Suprapubic skin (tissue), 4 donors: ENCODE measurements at regions not wholly inside any gene's neighbourhood (a gene's known extent, or its start where the extent isn't known, plus 50 kb on each side); places are given as distances from the start of the nearest gene placed in this dataset.
"Not testable (repeated sequence)": the region's sequence is repeated elsewhere in the genome, so short reads cannot be mapped to it uniquely, and the experiment has no call there.

Source experiments
- DNase-seq, 2 donors: peaks; one replicate each; pipeline ENCODE4 v3.0.0-alpha.2; 2019; ENCODE audit warnings: low spot score in 2 of 2
- H3K27ac ChIP-seq: fragments of 200-600 bp; sonication (generic); one replicate; pipeline ENCODE4 v1.5.1; 2019
- H3K27me3 ChIP-seq: fragments of 200-600 bp; sonication (generic); one replicate; pipeline ENCODE4 v1.5.1; 2019
- H3K36me3 ChIP-seq: fragments of 200-600 bp; sonication (generic); one replicate; pipeline ENCODE4 v1.5.1; 2019
- H3K4me1 ChIP-seq: fragments of 200-600 bp; sonication (generic); one replicate; pipeline ENCODE4 v1.5.1; 2019
- H3K4me3 ChIP-seq: fragments of 200-600 bp; sonication (generic); one replicate; pipeline ENCODE4 v1.5.1; 2019; ENCODE audit warnings: mild to moderate bottlenecking
- H3K9me3 ChIP-seq: fragments of 200-600 bp; sonication (generic); one replicate; pipeline ENCODE4 v1.5.1; 2019
- EP300 ChIP-seq: sonication (generic); formaldehyde crosslinking; IDR thresholded peaks from one replicate; pipeline ENCODE4 v1.6.1; 2017; ENCODE audit warnings: antibody characterized with exemption
- POLR2A ChIP-seq, 2 donors: fragments of 450-650 bp; IDR thresholded peaks; one replicate each; pipeline ENCODE4 v1.6.1; 2017; ENCODE audit warnings: antibody characterized with exemption in 2 of 2, mild to moderate bottlenecking in 2 of 2, moderate library complexity in 2 of 2
- POLR2AphosphoS5 ChIP-seq, 3 donors: sonication (generic); formaldehyde crosslinking; IDR thresholded peaks; one replicate each; pipeline ENCODE4 v1.6.1; 2017; ENCODE audit warnings: antibody characterized with exemption in 3 of 3
- WGBS: methylation state at CpG from one replicate; pipeline ENCODE4 v1.1.5; 2018; 5-methylcytosine and 5-hydroxymethylcytosine counted together
- TF ChIP-seq, protein P1 (sequence below), 2 donors: fragments of 200-600 bp in 1 of 2; fragments of 450-650 bp in 1 of 2; sonication (generic) in 1 of 2; IDR thresholded peaks; one replicate each; pipeline ENCODE4 v1.5.1; 2016 to 2019; ENCODE audit warnings: antibody characterized with exemption in 2 of 2, mild to moderate bottlenecking in 1 of 2, moderate library complexity in 1 of 2

DNA sequence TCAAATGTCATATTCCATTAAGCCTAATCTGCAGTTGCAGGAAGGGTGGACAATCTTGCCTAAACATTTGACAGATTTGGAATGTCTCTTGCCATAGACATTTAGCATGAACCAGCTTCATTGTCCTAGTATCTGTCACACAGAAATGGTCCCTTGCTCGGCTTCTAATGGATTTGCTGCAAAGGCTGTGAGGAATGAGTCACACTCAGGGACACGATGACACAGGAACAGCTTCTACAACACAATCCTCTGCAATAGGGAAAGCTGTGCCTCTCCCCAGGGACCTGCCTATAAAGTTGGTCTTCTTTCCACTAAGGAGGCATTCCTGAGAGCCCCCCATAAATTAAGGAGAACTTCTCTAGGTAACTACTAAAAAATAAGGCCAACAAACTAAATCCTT is 155.1 kb upstream of the L3MBTL4 start:
- Histone ChIP-seq H3K27me3 (no peaks in the 10 kb centered on the region), H3K9me3 (no peaks in the 10 kb centered on the region), H3K36me3 (no peaks in the 10 kb centered on the region), H3K4me3 (no peak overlapping the region), H3K4me1 (peaks cover 3% of the 10 kb centered on the region), H3K27ac (no peak overlapping the region)
- no peak for TF ChIP-seq EP300
- 34% methylated on average over 2 of the region's 2 CpGs for WGBS
- no peak for DNase-seq

DNA sequence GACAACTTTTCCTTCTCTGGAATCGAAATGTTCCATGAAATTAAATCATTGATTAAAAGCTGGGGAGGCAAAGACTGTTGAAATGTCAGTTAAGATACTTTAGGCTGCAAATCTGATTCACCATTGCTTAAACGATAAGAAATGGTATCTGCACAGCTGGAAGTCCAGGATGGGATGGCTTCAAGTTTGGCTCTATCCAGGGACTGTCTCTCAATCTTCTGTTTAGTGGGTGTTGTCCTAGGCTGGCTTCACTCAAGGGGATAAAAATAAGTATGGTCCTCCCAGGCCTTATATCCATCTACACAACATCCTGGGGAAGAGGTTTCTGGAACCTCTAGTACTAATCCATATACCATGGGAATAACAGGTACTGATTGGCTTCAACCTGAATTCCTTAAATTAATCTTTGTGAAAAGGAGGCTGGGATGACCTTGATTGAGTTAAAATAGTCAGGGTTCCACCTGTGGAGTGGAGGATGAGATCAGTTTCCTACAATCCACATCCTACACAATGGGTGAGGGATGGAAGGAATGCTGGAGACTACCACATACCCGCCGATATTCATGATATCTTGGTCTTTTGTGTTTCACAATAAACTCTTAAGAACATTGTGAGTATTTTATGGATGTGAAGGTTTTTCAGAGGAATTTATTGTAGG is 156.0 kb upstream of the L3MBTL4 start:
- Histone ChIP-seq H3K4me3 (no peak overlapping the region), H3K36me3 (no peaks in the 10 kb centered on the region), H3K27ac (no peak overlapping the region), H3K9me3 (no peaks in the 10 kb centered on the region), H3K27me3 (no peaks in the 10 kb centered on the region), H3K4me1 (peaks cover 3% of the 10 kb centered on the region)
- TF ChIP-seq, protein P1, sequence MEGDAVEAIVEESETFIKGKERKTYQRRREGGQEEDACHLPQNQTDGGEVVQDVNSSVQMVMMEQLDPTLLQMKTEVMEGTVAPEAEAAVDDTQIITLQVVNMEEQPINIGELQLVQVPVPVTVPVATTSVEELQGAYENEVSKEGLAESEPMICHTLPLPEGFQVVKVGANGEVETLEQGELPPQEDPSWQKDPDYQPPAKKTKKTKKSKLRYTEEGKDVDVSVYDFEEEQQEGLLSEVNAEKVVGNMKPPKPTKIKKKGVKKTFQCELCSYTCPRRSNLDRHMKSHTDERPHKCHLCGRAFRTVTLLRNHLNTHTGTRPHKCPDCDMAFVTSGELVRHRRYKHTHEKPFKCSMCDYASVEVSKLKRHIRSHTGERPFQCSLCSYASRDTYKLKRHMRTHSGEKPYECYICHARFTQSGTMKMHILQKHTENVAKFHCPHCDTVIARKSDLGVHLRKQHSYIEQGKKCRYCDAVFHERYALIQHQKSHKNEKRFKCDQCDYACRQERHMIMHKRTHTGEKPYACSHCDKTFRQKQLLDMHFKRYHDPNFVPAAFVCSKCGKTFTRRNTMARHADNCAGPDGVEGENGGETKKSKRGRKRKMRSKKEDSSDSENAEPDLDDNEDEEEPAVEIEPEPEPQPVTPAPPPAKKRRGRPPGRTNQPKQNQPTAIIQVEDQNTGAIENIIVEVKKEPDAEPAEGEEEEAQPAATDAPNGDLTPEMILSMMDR (IDR thresholded peaks at IDR 0.05) = no peak
- TF ChIP-seq POLR2A (IDR thresholded peaks at IDR 0.05) (no peak), POLR2AphosphoS5 (IDR thresholded peaks at IDR 0.05) (no peak), EP300 (no peak)
- 90% methylated on average over 4 of the region's 4 CpGs for WGBS
- DNase-seq = no peak

GRCh38 chr18:6571239-6571602 is 156.5 kb upstream of the L3MBTL4 start:
- H3K27me3 ChIP-seq = no peaks in the 10 kb centered on the region
- H3K4me3 ChIP-seq = no peak overlapping the region
- H3K4me1 ChIP-seq = peaks cover 3% of the 10 kb centered on the region
- no peaks in the 10 kb centered on the region for H3K9me3 ChIP-seq
- no peaks in the 10 kb centered on the region for H3K36me3 ChIP-seq
- H3K27ac ChIP-seq = no peak overlapping the region
- no peak for DNase-seq
- 90% methylated on average over 3 of the region's 3 CpGs for WGBS
- no peak for TF ChIP-seq EP300
- TF ChIP-seq POLR2A (IDR thresholded peaks at IDR 0.05) = no peak
- no peak for TF ChIP-seq POLR2AphosphoS5 (IDR thresholded peaks at IDR 0.05)
- TF ChIP-seq, protein P1 (IDR thresholded peaks at IDR 0.05) = no peak

GRCh38 chr18:6572192-6572591 is 157.3 kb upstream of the ARHGAP28 start:
- H3K4me1 ChIP-seq, DNase-seq, H3K4me3 ChIP-seq, H3K27ac ChIP-seq, H3K9me3 ChIP-seq, H3K36me3 ChIP-seq, H3K27me3 ChIP-seq: not testable (repeated sequence)
- 97% methylated on average over 7 of the region's 7 CpGs for WGBS

GRCh38 chr18:6574631-6575030 is 154.9 kb upstream of the ARHGAP28 start:
- no peak for DNase-seq
- Histone ChIP-seq H3K4me1 (no peaks in the 10 kb centered on the region), H3K27ac (no peak overlapping the region), H3K9me3 (no peaks in the 10 kb centered on the region), H3K36me3 (no peaks in the 10 kb centered on the region), H3K4me3 (no peak overlapping the region), H3K27me3 (no peaks in the 10 kb centered on the region)
- no peak for TF ChIP-seq POLR2AphosphoS5 (IDR thresholded peaks at IDR 0.05)
- TF ChIP-seq, protein P1 (IDR thresholded peaks at IDR 0.05) = no peak
- no peak for TF ChIP-seq EP300
- no peak for TF ChIP-seq POLR2A (IDR thresholded peaks at IDR 0.05)
- WGBS = 95% methylated on average over 1 of the region's 1 CpG

DNA sequence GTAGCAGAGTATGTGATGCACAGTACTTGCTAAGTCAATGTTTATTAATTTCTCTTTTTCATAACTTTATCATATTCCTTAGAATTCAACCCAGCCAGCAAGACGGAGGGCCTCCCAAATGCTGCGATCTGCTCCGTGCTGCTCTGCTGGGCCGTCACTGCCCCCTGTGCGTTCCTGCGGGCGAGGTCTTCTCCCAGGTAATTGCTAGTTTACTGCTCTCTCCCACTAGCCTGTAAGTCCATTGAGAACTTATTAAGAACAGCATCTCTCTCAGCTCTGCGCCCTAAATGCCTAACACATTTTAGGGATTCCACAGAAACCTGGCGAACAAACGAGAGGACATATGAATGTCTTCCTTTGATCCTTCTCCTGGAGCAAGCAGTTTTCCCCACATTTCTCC is 153.6 kb upstream of the ARHGAP28 start:
- Histone ChIP-seq H3K27ac (no peak overlapping the region), H3K4me3 (no peak overlapping the region), H3K36me3 (no peaks in the 10 kb centered on the region), H3K4me1 (no peaks in the 10 kb centered on the region), H3K9me3 (no peaks in the 10 kb centered on the region), H3K27me3 (no peaks in the 10 kb centered on the region)
- 82% methylated on average over 10 of the region's 10 CpGs for WGBS
- TF ChIP-seq POLR2AphosphoS5 (IDR thresholded peaks at IDR 0.05) (no peak), POLR2A (IDR thresholded peaks at IDR 0.05) (no peak), EP300 (no peak)
- TF ChIP-seq, protein P1 (IDR thresholded peaks at IDR 0.05) = no peak
- no peak for DNase-seq
